Liver (tissue), 8 donors: ENCODE measurements at regions not wholly inside any gene's neighbourhood (a gene's known extent, or its start where the extent isn't known, plus 50 kb on each side); places are given as distances from the start of the nearest gene placed in this dataset.

Source experiments
- DNase-seq: peaks from one replicate; pipeline ENCODE4 v3.0.0-alpha.2; 2017; ENCODE audit warnings: low spot score
- H3K27ac ChIP-seq, 2 donors: one replicate each; pipeline ENCODE4 v1.7.0; 2013; ENCODE audit warnings: inconsistent platforms in 2 of 2, low read length in 2 of 2, control low read depth in 1 of 2, low read depth in 1 of 2, mild to moderate bottlenecking in 1 of 2
- H3K27me3 ChIP-seq, 4 donors: one replicate each; pipeline versions ENCODE4 v1.6.1 to v1.7.0; 2013; ENCODE audit warnings: low read length in 3 of 4, inconsistent platforms in 1 of 4, mild to moderate bottlenecking in 1 of 4, moderate library complexity in 1 of 4; ENCODE audit not compliant: control insufficient read depth in 4 of 4, insufficient read depth in 4 of 4
- H3K36me3 ChIP-seq, 4 donors: one replicate each; pipeline versions ENCODE4 v1.6.1 to v1.7.0; 2013; ENCODE audit warnings: low read length in 3 of 4, mild to moderate bottlenecking in 3 of 4, low read depth in 1 of 4, moderate library complexity in 1 of 4; ENCODE audit not compliant: control insufficient read depth in 4 of 4, insufficient read depth in 3 of 4
- H3K4me1 ChIP-seq, 4 donors: one replicate each; pipeline versions ENCODE4 v1.6.1 to v1.7.0; 2013; ENCODE audit warnings: low read length in 3 of 4, mild to moderate bottlenecking in 3 of 4, moderate library complexity in 1 of 4; ENCODE audit not compliant: control insufficient read depth in 4 of 4, insufficient read depth in 4 of 4
- H3K4me3 ChIP-seq, 3 donors: one replicate each; pipeline versions ENCODE4 v1.6.1 to v1.7.0; 2013; ENCODE audit warnings: low read length in 3 of 3, control low read depth in 1 of 3, low read depth in 1 of 3, mild to moderate bottlenecking in 1 of 3
- H3K9ac ChIP-seq, 2 donors: one replicate each; pipeline ENCODE4 v1.7.0; 2013; ENCODE audit warnings: low read length in 2 of 2, mild to moderate bottlenecking in 2 of 2, moderate library complexity in 2 of 2, control low read depth in 1 of 2, low read depth in 1 of 2
- H3K9me3 ChIP-seq, 4 donors: one replicate each; pipeline versions ENCODE4 v1.6.1 to v1.7.0; 2013; ENCODE audit warnings: low read length in 3 of 4; ENCODE audit not compliant: control insufficient read depth in 4 of 4
- EGR1 ChIP-seq, 2 donors: IDR thresholded peaks; 2 replicates each; pipeline ENCODE4 v1.6.1; 2016 to 2018; ENCODE audit warnings: antibody characterized with exemption in 2 of 2, low read depth in 2 of 2
- FOXA1 ChIP-seq: IDR thresholded peaks from 2 replicates; pipeline ENCODE4 v1.6.1; 2016; ENCODE audit warnings: antibody characterized with exemption
- NR2F2 ChIP-seq: IDR thresholded peaks from 2 replicates; pipeline ENCODE4 v1.6.1; 2016; ENCODE audit warnings: antibody characterized with exemption
- RAD21 ChIP-seq, 2 donors: IDR thresholded peaks; 2 replicates each; pipeline ENCODE4 v1.6.1; 2016; ENCODE audit warnings: antibody characterized with exemption in 2 of 2, mild to moderate bottlenecking in 2 of 2
- REST ChIP-seq: IDR thresholded peaks from 2 replicates; pipeline ENCODE4 v1.6.1; 2016; ENCODE audit warnings: antibody characterized with exemption, mild to moderate bottlenecking
- RXRA ChIP-seq, 2 donors: IDR thresholded peaks; 2 replicates each; pipeline ENCODE4 v1.6.1; 2017 to 2018; ENCODE audit warnings: antibody characterized with exemption in 2 of 2, mild to moderate bottlenecking in 1 of 2
- SP1 ChIP-seq: IDR thresholded peaks from 2 replicates; pipeline ENCODE4 v1.6.1; 2018; ENCODE audit warnings: antibody characterized with exemption, mild to moderate bottlenecking
- TAF1 ChIP-seq: conservative IDR thresholded peaks from 2 replicates; pipeline ENCODE4 v1.6.1; 2016; ENCODE audit warnings: antibody characterized with exemption, mild to moderate bottlenecking
- YY1 ChIP-seq: IDR thresholded peaks from 2 replicates; pipeline ENCODE4 v1.6.1; 2016; ENCODE audit warnings: antibody characterized with exemption, mild to moderate bottlenecking
- WGBS: extraction: QIAGEN DNeasy Blood & Tissue Kit; methylation state at CpG from one replicate; pipeline ENCODE4 v1.1.7; 2013; 5-methylcytosine and 5-hydroxymethylcytosine counted together
- TF ChIP-seq, protein P1 (sequence below): fragments of 150-350 bp; IDR thresholded peaks from 2 replicates; pipeline ENCODE4 v1.5.1; 2017; ENCODE audit warnings: improper control_type of control experiment, low read depth, low read length; ENCODE audit not compliant: missing input control
- TF ChIP-seq, protein P2 (sequence below): IDR thresholded peaks from 2 replicates; pipeline ENCODE4 v1.6.1; 2016; ENCODE audit warnings: antibody characterized with exemption
- TF ChIP-seq, protein P3 (sequence below): IDR thresholded peaks from 2 replicates; pipeline ENCODE4 v1.6.1; 2016; ENCODE audit warnings: antibody characterized with exemption
- donor health status: healthy.
- donor health status: healthy.
- donor health status: healthy.
- donor health status: healthy.
- donor health status: healthy.

DNA sequence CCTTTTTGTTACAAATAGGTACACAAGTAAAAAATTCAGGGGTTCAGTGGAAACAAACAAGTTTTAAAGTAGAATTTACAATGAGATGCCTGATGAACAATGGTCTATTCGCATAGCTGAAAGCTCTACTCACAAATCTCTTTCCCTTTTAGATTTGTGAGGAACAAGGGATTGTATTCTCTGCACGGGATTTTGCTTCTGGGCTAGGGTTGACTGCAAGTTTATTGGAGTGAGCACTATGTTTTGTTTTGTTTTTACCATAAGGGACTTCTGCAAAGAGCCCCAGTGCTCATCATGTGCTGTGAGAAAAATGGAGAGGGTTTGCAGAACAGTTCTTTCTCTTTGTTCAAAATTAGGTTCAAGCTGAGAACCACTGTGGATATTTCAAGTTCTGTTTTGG lies 160.5 kb downstream of the DLEU7 start (continued):
- TF ChIP-seq, protein P1, sequence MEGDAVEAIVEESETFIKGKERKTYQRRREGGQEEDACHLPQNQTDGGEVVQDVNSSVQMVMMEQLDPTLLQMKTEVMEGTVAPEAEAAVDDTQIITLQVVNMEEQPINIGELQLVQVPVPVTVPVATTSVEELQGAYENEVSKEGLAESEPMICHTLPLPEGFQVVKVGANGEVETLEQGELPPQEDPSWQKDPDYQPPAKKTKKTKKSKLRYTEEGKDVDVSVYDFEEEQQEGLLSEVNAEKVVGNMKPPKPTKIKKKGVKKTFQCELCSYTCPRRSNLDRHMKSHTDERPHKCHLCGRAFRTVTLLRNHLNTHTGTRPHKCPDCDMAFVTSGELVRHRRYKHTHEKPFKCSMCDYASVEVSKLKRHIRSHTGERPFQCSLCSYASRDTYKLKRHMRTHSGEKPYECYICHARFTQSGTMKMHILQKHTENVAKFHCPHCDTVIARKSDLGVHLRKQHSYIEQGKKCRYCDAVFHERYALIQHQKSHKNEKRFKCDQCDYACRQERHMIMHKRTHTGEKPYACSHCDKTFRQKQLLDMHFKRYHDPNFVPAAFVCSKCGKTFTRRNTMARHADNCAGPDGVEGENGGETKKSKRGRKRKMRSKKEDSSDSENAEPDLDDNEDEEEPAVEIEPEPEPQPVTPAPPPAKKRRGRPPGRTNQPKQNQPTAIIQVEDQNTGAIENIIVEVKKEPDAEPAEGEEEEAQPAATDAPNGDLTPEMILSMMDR: no peak

DNA sequence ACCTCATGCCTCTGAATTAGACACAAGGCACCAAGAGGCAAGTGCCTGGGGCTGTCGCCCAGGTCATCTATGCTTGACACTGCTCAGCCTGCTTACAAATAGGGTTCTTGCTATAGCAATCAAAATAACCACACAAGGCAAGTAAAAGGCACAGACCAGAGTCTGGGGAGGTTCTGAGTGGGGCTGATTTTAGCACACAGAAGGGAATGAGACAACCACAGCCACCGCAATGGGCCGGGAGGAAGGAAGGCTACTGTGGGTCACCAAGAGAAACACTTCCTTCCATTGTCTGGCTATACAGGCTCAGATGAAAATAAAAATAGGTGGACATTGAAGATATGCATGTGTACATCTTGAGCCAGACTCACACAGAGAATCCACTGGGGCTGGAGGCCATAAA lies 159.1 kb downstream of the DLEU7 start:
- no peaks in the 10 kb centered on the region for H3K36me3 ChIP-seq
- DNase-seq: no peak
- H3K9ac ChIP-seq: no peak overlapping the region
- H3K4me3 ChIP-seq: no peak overlapping the region
- WGBS: 73% methylated on average over 3 of the region's 3 CpGs
- H3K4me1 ChIP-seq: peaks cover 0 to 2% (median 0%) of the 10 kb centered on the region in 4 donors
- no peaks in the 10 kb centered on the region for H3K27me3 ChIP-seq
- TF ChIP-seq, protein P1: no peak
- TF ChIP-seq SP1 (no peak), RXRA (IDR thresholded peaks at IDR 0.05) (no peak), EGR1 (IDR thresholded peaks at IDR 0.05; ENCODE audit: low read depth in 2 of 2) (no peak), REST (no peak), FOXA1 (no peak), NR2F2 (peak; percentile 38), RAD21 (IDR thresholded peaks at IDR 0.05) (peak in 1 of 2 donors; percentile 22), TAF1 (no peak)
- TF ChIP-seq, protein P2, sequence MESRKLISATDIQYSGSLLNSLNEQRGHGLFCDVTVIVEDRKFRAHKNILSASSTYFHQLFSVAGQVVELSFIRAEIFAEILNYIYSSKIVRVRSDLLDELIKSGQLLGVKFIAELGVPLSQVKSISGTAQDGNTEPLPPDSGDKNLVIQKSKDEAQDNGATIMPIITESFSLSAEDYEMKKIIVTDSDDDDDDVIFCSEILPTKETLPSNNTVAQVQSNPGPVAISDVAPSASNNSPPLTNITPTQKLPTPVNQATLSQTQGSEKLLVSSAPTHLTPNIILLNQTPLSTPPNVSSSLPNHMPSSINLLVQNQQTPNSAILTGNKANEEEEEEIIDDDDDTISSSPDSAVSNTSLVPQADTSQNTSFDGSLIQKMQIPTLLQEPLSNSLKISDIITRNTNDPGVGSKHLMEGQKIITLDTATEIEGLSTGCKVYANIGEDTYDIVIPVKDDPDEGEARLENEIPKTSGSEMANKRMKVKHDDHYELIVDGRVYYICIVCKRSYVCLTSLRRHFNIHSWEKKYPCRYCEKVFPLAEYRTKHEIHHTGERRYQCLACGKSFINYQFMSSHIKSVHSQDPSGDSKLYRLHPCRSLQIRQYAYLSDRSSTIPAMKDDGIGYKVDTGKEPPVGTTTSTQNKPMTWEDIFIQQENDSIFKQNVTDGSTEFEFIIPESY: no peak
- H3K9me3 ChIP-seq: no peaks in the 10 kb centered on the region
- no peak overlapping the region for H3K27ac ChIP-seq

- H3K27ac ChIP-seq: no peak overlapping the region
- no peaks in the 10 kb centered on the region for H3K9me3 ChIP-seq
- 36% methylated on average over 3 of the region's 3 CpGs for WGBS
Observed at GRCh38 chr13:50685491-50685890, 158.0 kb downstream of the DLEU7 start.

More at GRCh38 chr13:50685491-50685890, 158.0 kb downstream of the DLEU7 start:
- no peaks in the 10 kb centered on the region for H3K36me3 ChIP-seq
- no peaks in the 10 kb centered on the region for H3K27me3 ChIP-seq
- H3K4me3 ChIP-seq: no peak overlapping the region
- H3K4me1 ChIP-seq: peaks cover 0 to 2% (median 0%) of the 10 kb centered on the region in 4 donors
- TF ChIP-seq NR2F2 (peak; percentile 16), REST (no peak), YY1 (no peak)
- TF ChIP-seq, protein P3, sequence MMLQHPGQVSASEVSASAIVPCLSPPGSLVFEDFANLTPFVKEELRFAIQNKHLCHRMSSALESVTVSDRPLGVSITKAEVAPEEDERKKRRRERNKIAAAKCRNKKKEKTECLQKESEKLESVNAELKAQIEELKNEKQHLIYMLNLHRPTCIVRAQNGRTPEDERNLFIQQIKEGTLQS: no peak
- no peak for DNase-seq
- no peak overlapping the region for H3K9ac ChIP-seq
